GM06990 (cell line): ENCODE measurements at regions not wholly inside any gene's neighbourhood (a gene's known extent, or its start where the extent isn't known, plus 50 kb on each side); places are given as distances from the start of the nearest gene placed in this dataset.

Experiments used
- DNase-seq: peaks from one replicate; pipeline ENCODE4 v3.0.0-alpha.2; 2011; ENCODE audit not compliant: insufficient read length; ENCODE audit errors: extremely low read depth
- H3K27me3 ChIP-seq: replicated peaks from 2 replicates; pipeline ENCODE4 v1.6.0; 2011; ENCODE audit warnings: low read length; ENCODE audit not compliant: control insufficient read depth, insufficient read depth
- H3K36me3 ChIP-seq: 2 replicates; pipeline ENCODE4 v1.5.1; 2011; ENCODE audit warnings: low read length; ENCODE audit not compliant: control insufficient read depth, insufficient read depth
- H3K4me3 ChIP-seq: replicated peaks from 2 replicates; pipeline ENCODE4 v1.5.1; 2011; ENCODE audit warnings: low read depth, mild to moderate bottlenecking, control low read depth, low read length
- CTCF ChIP-seq: IDR thresholded peaks from 2 replicates; pipeline ENCODE4 v1.5.1; 2011; ENCODE audit warnings: low read length, control low read depth, mild to moderate bottlenecking, inconsistent platforms; ENCODE audit not compliant: insufficient read depth, poor library complexity, severe bottlenecking

- TF ChIP-seq CTCF: no peak
- Histone ChIP-seq H3K36me3 (no peaks in the 10 kb centered on the region), H3K4me3 (no peak overlapping the region), H3K27me3 (peaks cover 2% of the 10 kb centered on the region; the same call in 1 of the 2 replicates)
- DNase-seq: no peak
Observed at GRCh38 chr1:29473161-29473855, 237.0 kb downstream of the PTPRU start.

DNA sequence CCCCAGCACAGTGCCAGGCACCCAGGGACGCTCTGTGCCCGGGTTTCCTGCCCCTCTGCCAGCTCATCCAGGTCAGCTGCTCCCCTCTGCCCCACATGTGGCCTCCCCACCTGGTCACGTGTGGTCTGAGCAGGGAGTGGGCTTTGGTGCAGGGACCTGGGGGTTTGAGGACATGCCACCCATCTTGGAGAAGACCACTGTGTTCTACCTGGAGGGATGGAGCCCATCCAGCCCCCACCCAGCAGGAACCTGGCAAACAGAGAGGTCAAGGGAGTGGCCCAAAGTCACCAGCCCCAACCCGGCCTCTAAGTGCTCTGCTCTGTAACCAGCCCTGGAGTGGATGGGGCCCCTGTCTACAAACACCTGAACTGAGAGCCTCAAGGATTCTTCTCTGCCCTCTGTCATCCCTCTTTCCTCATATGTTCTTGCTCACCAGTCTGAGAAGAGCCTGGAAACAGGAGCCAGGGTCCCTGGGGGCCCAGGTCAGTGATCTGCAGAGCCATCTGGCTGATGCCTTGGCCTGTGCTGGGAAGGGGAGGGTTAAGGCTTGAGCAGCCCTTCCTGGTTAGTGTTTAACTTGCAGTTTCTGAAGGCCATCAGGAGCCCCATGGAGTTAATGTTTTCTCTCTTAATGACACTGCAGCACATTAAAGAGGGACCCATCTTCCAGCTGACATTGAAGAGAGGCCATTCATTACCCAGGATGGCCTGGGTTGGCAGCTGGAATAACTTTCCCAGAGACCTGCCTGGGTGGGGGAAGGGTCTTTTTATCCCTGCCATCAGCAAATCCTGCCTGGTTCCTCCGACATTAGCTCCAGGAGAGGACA lies 235.4 kb downstream of the PTPRU start:
- TF ChIP-seq CTCF: no peak
- Histone ChIP-seq H3K27me3 (peaks cover 2% of the 10 kb centered on the region; the same call in 1 of the 2 replicates), H3K4me3 (no peak overlapping the region), H3K36me3 (no peaks in the 10 kb centered on the region)
- no peak for DNase-seq

DNA sequence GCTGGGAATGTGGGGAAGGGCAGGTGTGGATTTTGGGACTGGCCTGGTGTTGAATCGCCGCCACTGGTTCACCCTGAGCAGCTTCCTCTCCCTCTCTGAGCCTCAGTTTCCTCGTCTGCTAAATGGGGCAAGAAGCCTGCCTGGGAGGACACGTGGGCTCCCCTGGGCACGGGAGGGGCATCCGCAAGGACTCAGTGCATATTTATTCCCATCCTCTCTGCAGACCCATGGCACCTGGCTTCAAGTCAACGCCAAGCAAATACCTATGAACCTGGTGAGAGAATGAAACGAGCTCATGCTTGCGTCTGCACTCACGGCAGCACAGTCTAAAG lies 234.4 kb downstream of the PTPRU start:
- H3K27me3 ChIP-seq: peaks cover 2% of the 10 kb centered on the region; the same call in 1 of the 2 replicates
- no peak for TF ChIP-seq CTCF
- no peak for DNase-seq
- H3K4me3 ChIP-seq: no peak overlapping the region
- no peaks in the 10 kb centered on the region for H3K36me3 ChIP-seq

GRCh38 chr1:29470087-29470787 lies 233.9 kb downstream of the PTPRU start:
- DNase-seq: no peak
- H3K4me3 ChIP-seq: no peak overlapping the region

DNA sequence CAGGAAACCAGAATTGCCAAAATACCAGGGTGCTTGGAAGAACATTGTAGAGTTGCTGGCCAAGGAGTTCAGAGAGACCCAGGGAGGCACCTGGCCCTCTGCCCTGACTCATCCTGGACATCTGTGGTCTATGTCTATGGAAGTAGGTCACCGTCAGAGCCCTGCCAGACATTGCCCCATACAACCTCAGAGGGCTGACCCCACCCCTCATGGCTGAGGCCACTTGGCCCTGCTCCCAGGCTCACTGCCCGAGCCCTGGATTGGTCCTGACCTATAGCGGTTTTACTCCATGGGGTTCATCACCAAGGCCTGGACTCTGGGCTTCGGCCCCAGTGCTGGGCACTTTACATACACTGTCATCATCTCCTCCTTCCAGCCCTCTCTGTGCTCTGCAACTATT lies 233.1 kb downstream of the PTPRU start:
- no peak for DNase-seq
- TF ChIP-seq CTCF: no peak
- peaks cover 2% of the 10 kb centered on the region; the same call in 1 of the 2 replicates for H3K27me3 ChIP-seq
- no peak overlapping the region for H3K4me3 ChIP-seq
- H3K36me3 ChIP-seq: no peaks in the 10 kb centered on the region

More at GRCh38 chr1:29470087-29470787, 233.9 kb downstream of the PTPRU start:
- H3K27me3 ChIP-seq: peaks cover 2% of the 10 kb centered on the region; the same call in 1 of the 2 replicates
- no peak for TF ChIP-seq CTCF
- H3K36me3 ChIP-seq: no peaks in the 10 kb centered on the region
